Cardiac fibroblast (primary cell): ENCODE measurements at regions not wholly inside any gene's neighbourhood (a gene's known extent, or its start where the extent isn't known, plus 50 kb on each side); places are given as distances from the start of the nearest gene placed in this dataset.
A peak's percentile ranks its signal among the peaks of the same experiment; 100 is the strongest.

ENCODE experiments used
- DNase-seq, 2 donors: peaks; one replicate each; pipeline versions ENCODE4 v3.0.0 to v3.0.0-alpha.2; 2010; ENCODE audit warnings: low read depth in 2 of 2
- H3K4me3 ChIP-seq, 2 donors: replicated peaks in 1 of 2; 1 replicate in 1 of 2; 2 replicates in 1 of 2; pipeline ENCODE4 v1.5.1; 2011; ENCODE audit warnings: low read depth in 2 of 2, low read length in 2 of 2, mild to moderate bottlenecking in 2 of 2, moderate library complexity in 1 of 2
- TF ChIP-seq, protein P1 (sequence below): IDR thresholded peaks from one replicate; pipeline ENCODE4 v1.5.1; 2011; ENCODE audit warnings: low read depth, mild to moderate bottlenecking, low read length, inconsistent platforms

DNA sequence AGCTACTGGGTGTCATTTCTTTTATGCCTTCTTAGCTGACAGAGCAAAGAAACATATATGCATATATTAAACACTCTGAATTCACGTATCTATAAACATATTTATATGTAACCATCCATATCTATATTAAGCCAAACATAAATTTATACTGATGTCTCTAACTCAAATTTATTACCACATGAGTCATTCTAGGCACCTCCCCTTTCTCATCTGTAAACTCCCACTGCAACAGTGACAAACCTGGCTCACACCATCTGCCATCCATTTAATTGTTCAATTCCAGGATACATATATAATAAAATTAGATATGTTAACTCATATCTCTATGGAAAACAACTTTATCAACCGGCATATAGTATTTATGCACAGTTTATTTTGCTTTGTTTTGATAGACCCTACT, 722.3 kb downstream of the SORCS1 start:
- TF ChIP-seq, protein P1, sequence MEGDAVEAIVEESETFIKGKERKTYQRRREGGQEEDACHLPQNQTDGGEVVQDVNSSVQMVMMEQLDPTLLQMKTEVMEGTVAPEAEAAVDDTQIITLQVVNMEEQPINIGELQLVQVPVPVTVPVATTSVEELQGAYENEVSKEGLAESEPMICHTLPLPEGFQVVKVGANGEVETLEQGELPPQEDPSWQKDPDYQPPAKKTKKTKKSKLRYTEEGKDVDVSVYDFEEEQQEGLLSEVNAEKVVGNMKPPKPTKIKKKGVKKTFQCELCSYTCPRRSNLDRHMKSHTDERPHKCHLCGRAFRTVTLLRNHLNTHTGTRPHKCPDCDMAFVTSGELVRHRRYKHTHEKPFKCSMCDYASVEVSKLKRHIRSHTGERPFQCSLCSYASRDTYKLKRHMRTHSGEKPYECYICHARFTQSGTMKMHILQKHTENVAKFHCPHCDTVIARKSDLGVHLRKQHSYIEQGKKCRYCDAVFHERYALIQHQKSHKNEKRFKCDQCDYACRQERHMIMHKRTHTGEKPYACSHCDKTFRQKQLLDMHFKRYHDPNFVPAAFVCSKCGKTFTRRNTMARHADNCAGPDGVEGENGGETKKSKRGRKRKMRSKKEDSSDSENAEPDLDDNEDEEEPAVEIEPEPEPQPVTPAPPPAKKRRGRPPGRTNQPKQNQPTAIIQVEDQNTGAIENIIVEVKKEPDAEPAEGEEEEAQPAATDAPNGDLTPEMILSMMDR = no peak
- DNase-seq = no peak
- H3K4me3 ChIP-seq = no peak overlapping the region

DNA sequence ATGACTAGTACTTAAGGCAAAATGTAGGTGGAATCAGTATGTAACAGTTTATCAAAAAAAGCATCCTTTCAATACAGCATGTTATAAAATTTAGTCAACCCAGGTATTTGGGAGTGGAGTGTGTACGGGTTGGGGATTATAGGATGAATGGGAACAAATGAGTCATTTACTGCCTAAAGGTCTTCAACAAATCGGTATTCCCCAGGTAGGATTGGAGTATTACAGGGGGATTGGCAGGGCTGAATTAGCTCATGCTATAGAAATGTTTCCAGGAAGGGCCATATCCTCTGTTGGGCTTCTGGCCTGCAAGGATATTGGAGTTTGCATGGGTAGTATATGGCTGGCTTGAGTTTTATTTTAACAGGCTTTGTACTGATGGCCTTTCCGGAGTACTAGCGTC, 723.7 kb downstream of the SORCS1 start:
- TF ChIP-seq, protein P1 = no peak
- DNase-seq = no peak
- no peak overlapping the region for H3K4me3 ChIP-seq

DNA sequence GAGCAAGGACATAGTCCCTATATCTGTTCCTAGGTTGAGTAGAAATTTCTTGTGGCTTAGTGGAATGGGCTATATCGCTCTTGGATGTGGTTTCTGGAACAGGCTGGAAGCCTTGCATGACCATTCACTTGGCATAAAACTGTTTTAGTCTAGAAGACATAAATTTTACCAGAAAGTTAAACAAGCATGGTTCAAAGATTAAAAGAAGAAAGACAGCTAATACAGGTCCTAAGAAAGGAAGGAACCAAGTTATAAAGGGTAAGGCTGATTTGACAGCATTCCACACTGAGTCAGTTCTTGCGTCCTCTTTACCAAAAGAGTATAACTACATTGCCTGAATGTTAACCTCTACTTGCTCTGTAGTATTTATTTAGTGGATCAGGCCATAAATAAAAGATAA, 724.2 kb downstream of the SORCS1 start:
- TF ChIP-seq, protein P1 = no peak
- no peak for DNase-seq
- no peak overlapping the region for H3K4me3 ChIP-seq

DNA sequence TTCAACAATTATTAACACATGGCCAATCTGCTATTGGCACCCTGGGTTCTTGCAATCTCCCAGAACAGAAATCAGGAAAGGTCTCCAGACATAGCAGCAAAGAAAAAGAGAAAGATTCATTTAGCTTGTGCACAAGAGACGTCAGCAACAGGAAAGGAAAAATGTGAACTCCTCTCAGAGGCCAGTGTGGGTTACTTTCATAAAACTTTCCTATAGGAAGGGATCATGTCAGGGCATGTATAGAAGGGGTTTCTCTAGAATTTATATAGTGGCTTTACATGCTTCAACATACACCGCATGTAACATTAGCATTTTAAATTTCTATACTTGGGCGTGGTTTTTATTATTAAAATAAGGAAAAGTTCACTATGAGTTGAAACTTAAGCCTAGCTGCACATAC, 725.1 kb downstream of the SORCS1 start:
- TF ChIP-seq, protein P1 = no peak
- DNase-seq = no peak
- H3K4me3 ChIP-seq = no peak overlapping the region

DNA sequence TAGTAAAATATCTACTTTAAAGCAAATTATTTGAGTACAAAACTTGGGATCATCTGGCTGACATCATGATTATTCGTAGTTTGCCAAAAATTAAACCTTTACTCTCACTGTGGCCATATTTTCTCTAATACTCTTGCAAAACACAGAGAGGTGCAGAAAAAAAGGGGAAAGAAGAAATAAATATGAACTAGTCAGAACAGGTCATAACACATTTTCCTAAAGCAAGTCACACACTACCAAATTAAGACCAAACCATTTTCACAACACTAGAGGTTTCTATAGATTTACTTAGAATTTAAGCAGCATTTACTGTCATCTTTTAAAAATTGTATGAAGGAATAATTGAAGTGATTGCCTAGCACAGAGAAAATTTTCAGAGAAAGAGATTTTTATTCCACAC, 726.1 kb downstream of the SORCS1 start:
- no peak overlapping the region for H3K4me3 ChIP-seq
- TF ChIP-seq, protein P1 = no peak
- DNase-seq = no peak

DNA sequence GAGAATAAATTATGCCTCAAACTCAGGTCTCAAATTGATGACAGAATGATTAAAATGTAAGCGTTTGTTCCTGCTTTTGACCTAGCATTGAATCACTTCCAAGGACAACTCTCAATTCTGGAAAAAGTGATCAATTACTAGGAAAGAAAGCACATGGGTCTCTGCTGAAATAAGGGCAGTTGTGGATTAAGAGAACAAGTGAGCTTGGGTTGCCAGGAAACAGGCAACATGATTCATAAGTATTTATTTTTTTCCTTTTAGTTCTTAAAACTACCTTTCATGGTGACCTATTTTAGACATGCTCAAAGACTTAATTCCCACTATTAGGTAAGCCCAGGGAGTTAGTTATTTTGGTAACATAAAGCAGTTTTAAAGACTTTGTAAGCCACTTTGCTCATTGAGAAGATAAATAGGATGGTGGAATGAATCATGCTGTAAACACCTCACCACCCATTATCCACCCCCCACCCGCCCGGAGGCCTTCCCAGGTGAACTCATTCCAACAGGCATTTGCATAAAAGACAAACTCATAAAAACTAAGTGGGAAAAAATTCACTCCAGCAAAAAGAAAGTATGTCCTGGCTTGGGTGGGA, 728.3 kb downstream of the SORCS1 start:
- TF ChIP-seq, protein P1 = no peak
- peak in 1 of 2 donors; percentile 41 for DNase-seq
- no peak overlapping the region for H3K4me3 ChIP-seq

DNA sequence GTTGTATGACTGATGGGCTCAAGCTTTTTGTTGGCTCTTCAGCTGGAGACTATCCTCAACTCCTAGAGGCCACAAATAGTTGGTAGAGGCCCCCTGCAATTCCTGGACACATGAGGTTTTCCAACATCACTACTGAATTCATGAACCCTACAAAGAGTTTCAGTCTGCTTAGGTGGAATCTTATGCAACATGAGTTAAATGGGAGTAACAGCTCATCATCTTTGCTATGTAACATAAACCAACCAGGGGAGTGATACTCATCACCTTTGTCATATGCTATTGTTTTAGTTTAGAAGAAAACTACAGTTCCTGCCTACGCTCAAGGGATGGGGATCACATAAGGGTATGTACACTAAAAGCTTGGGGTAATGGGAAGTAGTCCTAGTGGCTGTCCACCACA, 729.4 kb downstream of the SORCS1 start:
- TF ChIP-seq, protein P1 = no peak
- H3K4me3 ChIP-seq = no peak overlapping the region
- DNase-seq = no peak
